A549 (cell line): ENCODE measurements at regions not wholly inside any gene's neighbourhood (a gene's known extent, or its start where the extent isn't known, plus 50 kb on each side); places are given as distances from the start of the nearest gene placed in this dataset.

Source experiments
- ATAC-seq, 2 experiments: fragments of 200-7000 bp in 1 of 2; fragments of >200 bp in 1 of 2; cut with Nextera tagmentation in 1 of 2; cut with Tn5 transposase in 1 of 2; 3 replicates each; pipeline versions ENCODE4 v1.8.0 to v1.9.1; 2018 to 2020; ENCODE audit warnings: mild to moderate bottlenecking in 1 of 2, moderate library complexity in 1 of 2
- CTCF ChIA-PET: fragments of 300-600 bp; sonication (Branson Sonifier 250); formaldehyde crosslinking; extraction: SDS; loops from one replicate; lab custom pipeline; 2021; ENCODE audit warnings: antibody characterized with exemption, inconsistent platforms; lab: Yijun Ruan, JAX
- POLR2A ChIA-PET: fragments of 350-600 bp; formaldehyde crosslinking; extraction: SDS; loops from one replicate; lab custom pipeline; 2021; ENCODE audit warnings: antibody characterized with exemption, inconsistent platforms; lab: Yijun Ruan, JAX
- DNase-seq, 2 experiments: peaks; one replicate each; pipeline versions ENCODE4 v3.0.0 to v3.0.0-alpha.2; 2011 to 2016; ENCODE audit warnings: low read depth in 1 of 2, low spot score in 1 of 2
- FAIRE-seq: peaks from 2 replicates; lab custom pipeline; 2011; peaks lifted over from hg19 to GRCh38; lab: Jason Lieb, UNC
- H3K27ac ChIP-seq, 2 experiments: fragments of >200 bp; sonication (Bioruptor Twin); formaldehyde crosslinking; 3 replicates each; pipeline ENCODE4 v1.5.1; 2016 to 2017
- H3K4me1 ChIP-seq: fragments of >200 bp; sonication (Bioruptor Twin); formaldehyde crosslinking; 3 replicates; pipeline ENCODE4 v1.6.1; 2016
- H3K4me2 ChIP-seq: fragments of >200 bp; sonication (Bioruptor Twin); formaldehyde crosslinking; 3 replicates; pipeline ENCODE4 v1.6.1; 2016
- H3K4me3 ChIP-seq: fragments of >200 bp; sonication (Bioruptor Twin); formaldehyde crosslinking; 3 replicates; pipeline ENCODE4 v1.5.1; 2016
- H3K9me3 ChIP-seq: fragments of >200 bp; sonication (Bioruptor Twin); formaldehyde crosslinking; 3 replicates; pipeline ENCODE4 v1.6.1; 2016
- CHD4 ChIP-seq: fragments of 200-600 bp; sonication (generic); IDR thresholded peaks from 2 replicates; pipeline ENCODE4 v1.6.1; 2016; ENCODE audit warnings: antibody characterized with exemption, mild to moderate bottlenecking, borderline replicate concordance
- EHF ChIP-seq: fragments of 250-450 bp; sonication (Bioruptor Pico); IDR thresholded peaks from 2 replicates; pipeline ENCODE4 v1.5.0; 2020; ENCODE audit warnings: mild to moderate bottlenecking
- EHMT2 ChIP-seq: fragments of 200-600 bp; sonication (generic); IDR thresholded peaks from 2 replicates; pipeline ENCODE4 v1.6.1; 2016; ENCODE audit warnings: antibody characterized with exemption, low read depth, mild to moderate bottlenecking, moderate library complexity
- FOSB ChIP-seq: fragments of 250-450 bp; sonication (Bioruptor Pico); IDR thresholded peaks from 2 replicates; pipeline ENCODE4 v1.5.0; 2020; ENCODE audit warnings: mild to moderate bottlenecking, moderate library complexity
- FOSL2 ChIP-seq, 2 experiments: fragments of 450-650 bp in 1 of 2; fragments of >200 bp in 1 of 2; sonication (Bioruptor Twin) in 1 of 2; formaldehyde crosslinking; IDR thresholded peaks; 2 replicates each; pipeline versions ENCODE4 v1.5.0 to v1.6.1; 2016 to 2020; ENCODE audit warnings: mild to moderate bottlenecking in 1 of 2, moderate library complexity in 1 of 2
- GATA3 ChIP-seq: IDR thresholded peaks from 2 replicates; pipeline ENCODE4 v1.6.1; 2012; ENCODE audit warnings: borderline replicate concordance
- HDAC2 ChIP-seq: fragments of 200-600 bp; sonication (generic); IDR thresholded peaks from 2 replicates; pipeline ENCODE4 v1.6.1; 2016
- HOXA7 ChIP-seq: fragments of 250-450 bp; sonication (Bioruptor Pico); IDR thresholded peaks from 2 replicates; pipeline ENCODE4 v1.5.0; 2020; ENCODE audit warnings: mild to moderate bottlenecking, moderate library complexity
- HOXB13 ChIP-seq: fragments of 250-450 bp; sonication (Bioruptor Pico); IDR thresholded peaks from 2 replicates; pipeline ENCODE4 v1.5.0; 2020; ENCODE audit warnings: low read depth, mild to moderate bottlenecking, moderate library complexity
- JUN ChIP-seq, 2 experiments: fragments of >200 bp; sonication (Bioruptor Twin); formaldehyde crosslinking; IDR thresholded peaks; 2 replicates in 1 of 2; 3 replicates in 1 of 2; pipeline ENCODE4 v1.6.1; 2016 to 2017
- MAFK ChIP-seq: fragments of 450-650 bp; IDR thresholded peaks from 2 replicates; pipeline ENCODE4 v1.6.1; 2014; ENCODE audit not compliant: partially characterized antibody
- MAZ ChIP-seq: fragments of 150-350 bp; IDR thresholded peaks from 2 replicates; pipeline ENCODE4 v1.6.1; 2014; ENCODE audit warnings: antibody characterized with exemption, low read depth, low read length, borderline replicate concordance
- MYC ChIP-seq: IDR thresholded peaks from 2 replicates; pipeline ENCODE4 v1.6.1; 2012; ENCODE audit warnings: mild to moderate bottlenecking, inconsistent platforms, low read length, improper control_type of control experiment, borderline replicate concordance
- NR3C1 ChIP-seq: fragments of >200 bp; sonication (Bioruptor Twin); formaldehyde crosslinking; IDR thresholded peaks from 3 replicates; pipeline ENCODE4 v1.6.1; 2017
- PHF8 ChIP-seq: fragments of 200-600 bp; sonication (generic); IDR thresholded peaks from 2 replicates; pipeline ENCODE4 v1.6.1; 2016; ENCODE audit warnings: low read depth, mild to moderate bottlenecking, antibody characterized with exemption, moderate library complexity, borderline replicate concordance
- POLR2A ChIP-seq: IDR thresholded peaks from 2 replicates; pipeline ENCODE4 v1.6.1; 2012; ENCODE audit warnings: mild to moderate bottlenecking, low read length
- RAD21 ChIP-seq, 2 experiments: fragments of >200 bp in 1 of 2; sonication (Bioruptor Twin) in 1 of 2; formaldehyde crosslinking in 1 of 2; IDR thresholded peaks in 1 of 2; conservative IDR thresholded peaks in 1 of 2; 2 replicates in 1 of 2; 3 replicates in 1 of 2; pipeline ENCODE4 v1.6.1; 2012 to 2018; ENCODE audit warnings: inconsistent platforms in 1 of 2
- RARB ChIP-seq: fragments of 250-450 bp; sonication (Bioruptor Pico); IDR thresholded peaks from 2 replicates; pipeline ENCODE4 v1.8.0; 2021; ENCODE audit warnings: mild to moderate bottlenecking, moderate library complexity
- RCOR1 ChIP-seq: fragments of 150-350 bp; IDR thresholded peaks from 2 replicates; pipeline ENCODE4 v1.6.1; 2014; ENCODE audit warnings: antibody characterized with exemption, low read length, low read depth
- RFX5 ChIP-seq: fragments of 450-650 bp; IDR thresholded peaks from 2 replicates; pipeline ENCODE4 v1.7.1; 2014; ENCODE audit warnings: antibody characterized with exemption, mild to moderate bottlenecking, moderate library complexity
- ZFP36 ChIP-seq: fragments of 450-650 bp; IDR thresholded peaks from 2 replicates; pipeline ENCODE4 v1.6.1; 2014; ENCODE audit warnings: borderline replicate concordance; ENCODE audit not compliant: partially characterized antibody
- WGBS: methylation state at CpG from one replicate; pipeline ENCODE4 v1.1.6; 2017; ENCODE audit errors: missing lambda C conversion rate; 5-methylcytosine and 5-hydroxymethylcytosine counted together
- TF ChIP-seq, protein P1 (sequence below): IDR thresholded peaks from 2 replicates; pipeline ENCODE4 v1.6.1; 2012
- TF ChIP-seq, protein P2 (sequence below): fragments of 200-600 bp; sonication (generic); IDR thresholded peaks from 2 replicates; pipeline ENCODE4 v1.6.1; 2016; ENCODE audit warnings: antibody characterized with exemption, mild to moderate bottlenecking, moderate library complexity
- TF ChIP-seq, protein P3 (sequence below): IDR thresholded peaks from 2 replicates; pipeline ENCODE4 v1.6.1; 2012; ENCODE audit warnings: low read depth, borderline replicate concordance
- TF ChIP-seq, protein P4 (sequence below): IDR thresholded peaks from 2 replicates; pipeline ENCODE4 v1.6.1; 2012
- TF ChIP-seq, protein P5 (sequence below): fragments of 250-450 bp; sonication (Bioruptor Pico); IDR thresholded peaks from 2 replicates; pipeline ENCODE4 v1.5.0; 2020; ENCODE audit warnings: low read depth, mild to moderate bottlenecking, moderate library complexity

DNA sequence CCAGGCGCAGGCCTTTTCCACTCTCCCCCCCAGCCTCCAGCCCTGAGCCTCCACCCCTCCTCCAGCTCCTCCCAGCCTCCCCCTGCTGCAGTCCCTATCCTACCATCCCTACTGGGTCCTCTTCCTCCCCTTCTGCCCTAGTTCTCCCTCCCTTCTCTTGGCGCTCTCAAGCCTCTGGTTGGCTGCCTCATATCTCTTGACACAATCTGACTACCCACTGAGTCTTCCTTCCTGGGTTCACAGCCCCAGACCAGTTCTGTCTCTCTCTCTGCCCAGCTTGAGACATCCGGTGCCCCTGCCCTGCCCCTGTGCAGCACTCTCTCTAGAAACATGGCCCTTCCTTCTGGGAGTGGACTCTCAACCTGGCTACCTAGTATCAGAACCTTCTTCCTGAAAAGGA lies 76.2 kb downstream of the TSPAN17 start:
- ChIA-PET CTCF (interaction anchor here (1.0 to 1.4 kb wide), 3 partner anchors 26 to 388 kb away, joined by 3 to 4 read pairs (median 4); no protein-coding TSS in a partner anchor), POLR2A (no interaction called here)
- no peaks in the 10 kb centered on the region for H3K9me3 ChIP-seq
- no peak overlapping the region for H3K4me2 ChIP-seq
- ATAC-seq (no peak), DNase-seq (no peak), FAIRE-seq (no peak)
- TF ChIP-seq RFX5 = no peak
- TF ChIP-seq, protein P1, sequence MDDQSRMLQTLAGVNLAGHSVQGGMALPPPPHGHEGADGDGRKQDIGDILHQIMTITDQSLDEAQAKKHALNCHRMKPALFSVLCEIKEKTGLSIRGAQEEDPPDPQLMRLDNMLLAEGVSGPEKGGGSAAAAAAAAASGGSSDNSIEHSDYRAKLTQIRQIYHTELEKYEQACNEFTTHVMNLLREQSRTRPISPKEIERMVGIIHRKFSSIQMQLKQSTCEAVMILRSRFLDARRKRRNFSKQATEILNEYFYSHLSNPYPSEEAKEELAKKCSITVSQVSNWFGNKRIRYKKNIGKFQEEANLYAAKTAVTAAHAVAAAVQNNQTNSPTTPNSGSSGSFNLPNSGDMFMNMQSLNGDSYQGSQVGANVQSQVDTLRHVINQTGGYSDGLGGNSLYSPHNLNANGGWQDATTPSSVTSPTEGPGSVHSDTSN = no peak
- no peak for TF ChIP-seq HOXB13 (CRISPR knock-in tag)
- no peak for TF ChIP-seq RCOR1
- TF ChIP-seq RARB (CRISPR knock-in tag) = no peak
- no peak for TF ChIP-seq MAZ
- no peak for TF ChIP-seq HOXA7 (CRISPR knock-in tag)
- no peak for TF ChIP-seq JUN (IDR thresholded peaks at IDR 0.05)
- TF ChIP-seq GATA3 = no peak
- TF ChIP-seq, protein P2, sequence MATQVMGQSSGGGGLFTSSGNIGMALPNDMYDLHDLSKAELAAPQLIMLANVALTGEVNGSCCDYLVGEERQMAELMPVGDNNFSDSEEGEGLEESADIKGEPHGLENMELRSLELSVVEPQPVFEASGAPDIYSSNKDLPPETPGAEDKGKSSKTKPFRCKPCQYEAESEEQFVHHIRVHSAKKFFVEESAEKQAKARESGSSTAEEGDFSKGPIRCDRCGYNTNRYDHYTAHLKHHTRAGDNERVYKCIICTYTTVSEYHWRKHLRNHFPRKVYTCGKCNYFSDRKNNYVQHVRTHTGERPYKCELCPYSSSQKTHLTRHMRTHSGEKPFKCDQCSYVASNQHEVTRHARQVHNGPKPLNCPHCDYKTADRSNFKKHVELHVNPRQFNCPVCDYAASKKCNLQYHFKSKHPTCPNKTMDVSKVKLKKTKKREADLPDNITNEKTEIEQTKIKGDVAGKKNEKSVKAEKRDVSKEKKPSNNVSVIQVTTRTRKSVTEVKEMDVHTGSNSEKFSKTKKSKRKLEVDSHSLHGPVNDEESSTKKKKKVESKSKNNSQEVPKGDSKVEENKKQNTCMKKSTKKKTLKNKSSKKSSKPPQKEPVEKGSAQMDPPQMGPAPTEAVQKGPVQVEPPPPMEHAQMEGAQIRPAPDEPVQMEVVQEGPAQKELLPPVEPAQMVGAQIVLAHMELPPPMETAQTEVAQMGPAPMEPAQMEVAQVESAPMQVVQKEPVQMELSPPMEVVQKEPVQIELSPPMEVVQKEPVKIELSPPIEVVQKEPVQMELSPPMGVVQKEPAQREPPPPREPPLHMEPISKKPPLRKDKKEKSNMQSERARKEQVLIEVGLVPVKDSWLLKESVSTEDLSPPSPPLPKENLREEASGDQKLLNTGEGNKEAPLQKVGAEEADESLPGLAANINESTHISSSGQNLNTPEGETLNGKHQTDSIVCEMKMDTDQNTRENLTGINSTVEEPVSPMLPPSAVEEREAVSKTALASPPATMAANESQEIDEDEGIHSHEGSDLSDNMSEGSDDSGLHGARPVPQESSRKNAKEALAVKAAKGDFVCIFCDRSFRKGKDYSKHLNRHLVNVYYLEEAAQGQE = no peak
- TF ChIP-seq EHMT2 = no peak
- TF ChIP-seq NR3C1 = no peak
- no peaks in the 10 kb centered on the region for H3K4me1 ChIP-seq
- no peak overlapping the region for H3K4me3 ChIP-seq
- H3K27ac ChIP-seq = no peak overlapping the region
- 46% methylated on average over 3 of the region's 3 CpGs for WGBS

DNA sequence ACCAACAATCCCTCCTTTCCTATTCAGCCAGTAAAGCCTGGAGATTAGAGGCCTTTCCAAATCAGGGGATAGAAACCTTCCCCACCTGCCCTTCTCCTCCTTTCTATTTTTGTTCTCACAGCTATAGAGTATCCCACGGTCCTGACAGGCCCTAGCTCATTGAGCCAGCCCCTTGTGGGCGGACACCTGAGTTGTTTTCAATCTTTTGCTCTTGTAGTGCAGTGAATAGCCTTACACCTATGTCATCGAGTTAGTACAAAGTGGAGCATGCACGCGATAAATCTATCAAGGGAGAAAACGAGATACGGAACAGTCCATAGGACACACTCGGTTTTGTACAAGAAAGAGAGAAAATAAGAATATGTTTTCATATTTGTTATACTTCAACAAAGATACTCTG lies 77.2 kb downstream of the TSPAN17 start:
- no peak for FAIRE-seq
- ATAC-seq = no peak
- DNase-seq = no peak
- H3K4me1 ChIP-seq = no peaks in the 10 kb centered on the region
- H3K4me3 ChIP-seq = no peak overlapping the region
- POLR2A ChIA-PET = no interaction called here
- H3K4me2 ChIP-seq = no peak overlapping the region
- CTCF ChIA-PET = interaction anchor here (1.4 kb wide), 2 partner anchors 11 to 27 kb away, joined by 3 to 4 read pairs; no protein-coding TSS in a partner anchor
- WGBS = 35% methylated on average over 8 of the region's 8 CpGs
- no peaks in the 10 kb centered on the region for H3K9me3 ChIP-seq
- no peak overlapping the region for H3K27ac ChIP-seq
- TF ChIP-seq RAD21 (conservative IDR thresholded peaks at IDR 0.05 in 1 of 2, IDR thresholded peaks at IDR 0.05 in 1 of 2) (no peak), MYC (no peak), EHMT2 (no peak), JUN (IDR thresholded peaks at IDR 0.05) (no peak)
- TF ChIP-seq, protein P3, sequence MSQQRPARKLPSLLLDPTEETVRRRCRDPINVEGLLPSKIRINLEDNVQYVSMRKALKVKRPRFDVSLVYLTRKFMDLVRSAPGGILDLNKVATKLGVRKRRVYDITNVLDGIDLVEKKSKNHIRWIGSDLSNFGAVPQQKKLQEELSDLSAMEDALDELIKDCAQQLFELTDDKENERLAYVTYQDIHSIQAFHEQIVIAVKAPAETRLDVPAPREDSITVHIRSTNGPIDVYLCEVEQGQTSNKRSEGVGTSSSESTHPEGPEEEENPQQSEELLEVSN = no peak

DNA sequence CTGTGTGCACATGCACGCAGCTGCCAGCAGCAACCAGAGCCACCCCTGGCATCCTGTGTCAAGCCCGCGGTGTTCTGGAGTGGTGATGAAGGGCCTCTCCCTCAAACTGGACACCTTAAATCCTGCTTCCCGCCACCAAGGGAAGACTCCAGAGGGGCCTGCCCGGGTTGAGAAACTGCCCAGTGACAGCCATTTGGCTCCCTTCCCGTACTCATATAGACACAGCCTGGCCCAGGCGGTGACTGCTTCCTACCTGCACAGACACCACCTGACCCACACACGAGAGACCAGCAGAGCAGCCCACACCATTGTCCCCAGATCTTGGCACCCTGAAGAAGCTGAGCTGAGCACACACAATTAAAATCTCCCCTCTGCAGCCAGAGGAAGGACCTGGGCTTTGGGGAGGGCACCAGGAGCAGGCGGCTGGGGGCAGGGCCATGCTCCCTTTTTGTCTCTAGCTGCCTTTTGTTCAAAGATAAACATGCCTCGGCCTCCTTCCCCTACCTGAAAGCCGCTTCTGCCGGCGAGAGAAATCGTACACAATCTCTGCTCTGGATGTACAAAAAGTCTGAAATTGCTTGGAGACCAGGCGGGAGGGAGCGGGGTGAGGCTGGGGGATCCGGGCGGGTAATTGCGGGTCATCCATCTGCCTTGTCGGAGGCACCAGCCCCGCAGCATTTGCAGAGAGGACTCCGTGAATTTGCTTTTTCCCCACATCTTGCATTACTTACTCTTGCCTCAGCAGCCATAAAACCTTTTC lies 78.4 kb downstream of the TSPAN17 start:
- no peak for FAIRE-seq
- Histone ChIP-seq H3K9me3 (no peaks in the 10 kb centered on the region; the same call in 2 of the 3 replicates), H3K27ac (no peak overlapping the region), H3K4me1 (no peaks in the 10 kb centered on the region), H3K4me3 (no peak overlapping the region), H3K4me2 (no peak overlapping the region)
- WGBS = 49% methylated on average over 19 of the region's 22 CpGs
- no peak for DNase-seq
- TF ChIP-seq CHD4 (no peak), ZFP36 (no peak), POLR2A (no peak), FOSL2 (IDR thresholded peaks at IDR 0.05) (no peak), FOSL2 (CRISPR knock-in tag; IDR thresholded peaks at IDR 0.05) (no peak), MAZ (no peak), HDAC2 (no peak), EHF (CRISPR knock-in tag) (no peak), FOSB (CRISPR knock-in tag) (no peak), HOXB13 (CRISPR knock-in tag) (no peak), MAFK (no peak), PHF8 (no peak)
- TF ChIP-seq, protein P4, sequence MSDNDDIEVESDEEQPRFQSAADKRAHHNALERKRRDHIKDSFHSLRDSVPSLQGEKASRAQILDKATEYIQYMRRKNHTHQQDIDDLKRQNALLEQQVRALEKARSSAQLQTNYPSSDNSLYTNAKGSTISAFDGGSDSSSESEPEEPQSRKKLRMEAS = no peak
- TF ChIP-seq, protein P1 = no peak
- TF ChIP-seq, protein P5, sequence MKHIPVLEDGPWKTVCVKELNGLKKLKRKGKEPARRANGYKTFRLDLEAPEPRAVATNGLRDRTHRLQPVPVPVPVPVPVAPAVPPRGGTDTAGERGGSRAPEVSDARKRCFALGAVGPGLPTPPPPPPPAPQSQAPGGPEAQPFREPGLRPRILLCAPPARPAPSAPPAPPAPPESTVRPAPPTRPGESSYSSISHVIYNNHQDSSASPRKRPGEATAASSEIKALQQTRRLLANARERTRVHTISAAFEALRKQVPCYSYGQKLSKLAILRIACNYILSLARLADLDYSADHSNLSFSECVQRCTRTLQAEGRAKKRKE (CRISPR knock-in tag) = no peak
- POLR2A ChIA-PET = no interaction called here
- CTCF ChIA-PET = interaction anchor here (0.6 to 1.4 kb wide), 3 partner anchors 10 to 65 kb away, joined by 3 to 4 read pairs (median 4); no protein-coding TSS in a partner anchor
- no peak for ATAC-seq
